GM12801 (cell line): ENCODE measurements at regions not wholly inside any gene's neighbourhood (a gene's known extent, or its start where the extent isn't known, plus 50 kb on each side); places are given as distances from the start of the nearest gene placed in this dataset.

ENCODE experiments used
- CTCF ChIP-seq: IDR thresholded peaks from one replicate; pipeline ENCODE4 v1.5.1; 2011; ENCODE audit warnings: control low read depth; ENCODE audit not compliant: insufficient read length; ENCODE audit errors: extremely low read depth

- no peak for TF ChIP-seq CTCF
Observed at GRCh38 chr5:8756498-8757084, 789.3 kb downstream of the SEMA5A start.

- no peak for TF ChIP-seq CTCF
Observed at GRCh38 chr5:8765886-8766285, 780.0 kb downstream of the SEMA5A start.

GRCh38 chr5:8766448-8766847 lies 779.4 kb downstream of the SEMA5A start:
- TF ChIP-seq CTCF, result no peak

- no peak for TF ChIP-seq CTCF
Observed at GRCh38 chr5:8767111-8767510, 778.8 kb downstream of the SEMA5A start.

GRCh38 chr5:8767746-8768145 lies 778.1 kb downstream of the SEMA5A start:
- no peak for TF ChIP-seq CTCF

- TF ChIP-seq CTCF, result no peak
Observed at GRCh38 chr5:8769631-8770030, 776.2 kb downstream of the SEMA5A start.

- no peak for TF ChIP-seq CTCF
Observed at GRCh38 chr5:8770431-8770830, 775.4 kb downstream of the SEMA5A start.

- TF ChIP-seq CTCF, result no peak
Observed at GRCh38 chr5:8773046-8773615, 772.7 kb downstream of the SEMA5A start.
